ENCODE measurements at regions not wholly inside any gene's neighbourhood (a gene's known extent, or its start where the extent isn't known, plus 50 kb on each side); places are given as distances from the start of the nearest gene placed in this dataset.

DNA sequence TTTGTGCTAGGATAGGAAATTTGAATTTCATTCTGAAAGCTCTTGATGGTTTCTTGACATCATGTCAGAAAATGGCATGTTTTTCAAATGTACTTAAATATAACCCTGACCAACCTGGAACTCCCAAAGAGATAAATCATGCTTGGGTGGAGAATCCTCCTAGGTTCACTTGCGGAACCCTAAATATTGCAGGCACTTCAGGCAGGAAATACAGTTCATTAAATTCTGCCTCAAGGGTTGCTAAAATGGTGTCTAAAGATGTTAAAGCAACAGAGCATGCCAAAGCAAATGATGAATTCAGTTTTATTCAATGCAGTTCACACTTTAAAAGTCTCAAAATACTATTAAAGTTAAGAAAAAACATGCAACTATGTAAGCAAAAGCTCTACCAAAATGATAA is 415.9 kb downstream of the SLITRK6 start:
- Histone ChIP-seq H3K9me3 (ENCODE audit: control insufficient read depth, insufficient read depth, low read length) (peaks cover 4% of the 10 kb centered on the region; the same call in 1 of the 2 replicates), H3K36me3 (ENCODE audit: control insufficient read depth, low read length) (peaks cover 5% of the 10 kb centered on the region; the same call in 1 of the 2 replicates), H3K4me2 (ENCODE audit: low read length) (peak overlapping the region; percentile 35), H3K9me2 (replicated peaks; ENCODE audit: control insufficient read depth, low read length) (no peaks in the 10 kb centered on the region), H3K79me2 (ENCODE audit: control insufficient read depth, low read length) (no peaks in the 10 kb centered on the region), H3K4me3 (ENCODE audit: low read length) (peak overlapping the region; percentile 34), H3F3A (ENCODE audit: control insufficient read depth, insufficient read depth) (peaks cover 4% of the 10 kb centered on the region; the same call in 1 of the 2 replicates), H4K20me1 (ENCODE audit: control insufficient read depth, insufficient read depth, low read depth, low read length) (no peaks in the 10 kb centered on the region), H3K27ac (ENCODE audit: low read depth, low read length) (peak overlapping the region; percentile 37), H3K27me3 (ENCODE audit: control insufficient read depth, low read length) (no peaks in the 10 kb centered on the region), H3K4me1 (ENCODE audit: control insufficient read depth, low read length) (peaks cover 76% of the 10 kb centered on the region)
- TF ChIP-seq, protein P1, sequence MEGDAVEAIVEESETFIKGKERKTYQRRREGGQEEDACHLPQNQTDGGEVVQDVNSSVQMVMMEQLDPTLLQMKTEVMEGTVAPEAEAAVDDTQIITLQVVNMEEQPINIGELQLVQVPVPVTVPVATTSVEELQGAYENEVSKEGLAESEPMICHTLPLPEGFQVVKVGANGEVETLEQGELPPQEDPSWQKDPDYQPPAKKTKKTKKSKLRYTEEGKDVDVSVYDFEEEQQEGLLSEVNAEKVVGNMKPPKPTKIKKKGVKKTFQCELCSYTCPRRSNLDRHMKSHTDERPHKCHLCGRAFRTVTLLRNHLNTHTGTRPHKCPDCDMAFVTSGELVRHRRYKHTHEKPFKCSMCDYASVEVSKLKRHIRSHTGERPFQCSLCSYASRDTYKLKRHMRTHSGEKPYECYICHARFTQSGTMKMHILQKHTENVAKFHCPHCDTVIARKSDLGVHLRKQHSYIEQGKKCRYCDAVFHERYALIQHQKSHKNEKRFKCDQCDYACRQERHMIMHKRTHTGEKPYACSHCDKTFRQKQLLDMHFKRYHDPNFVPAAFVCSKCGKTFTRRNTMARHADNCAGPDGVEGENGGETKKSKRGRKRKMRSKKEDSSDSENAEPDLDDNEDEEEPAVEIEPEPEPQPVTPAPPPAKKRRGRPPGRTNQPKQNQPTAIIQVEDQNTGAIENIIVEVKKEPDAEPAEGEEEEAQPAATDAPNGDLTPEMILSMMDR (IDR thresholded peaks at IDR 0.05; ENCODE audit: low read depth, low read length, poor library complexity, severe bottlenecking) = no peak
- TF ChIP-seq EZH2phosphoT487 (IDR thresholded peaks at IDR 0.05; ENCODE audit: borderline replicate concordance, low read length) = no peak

DNA sequence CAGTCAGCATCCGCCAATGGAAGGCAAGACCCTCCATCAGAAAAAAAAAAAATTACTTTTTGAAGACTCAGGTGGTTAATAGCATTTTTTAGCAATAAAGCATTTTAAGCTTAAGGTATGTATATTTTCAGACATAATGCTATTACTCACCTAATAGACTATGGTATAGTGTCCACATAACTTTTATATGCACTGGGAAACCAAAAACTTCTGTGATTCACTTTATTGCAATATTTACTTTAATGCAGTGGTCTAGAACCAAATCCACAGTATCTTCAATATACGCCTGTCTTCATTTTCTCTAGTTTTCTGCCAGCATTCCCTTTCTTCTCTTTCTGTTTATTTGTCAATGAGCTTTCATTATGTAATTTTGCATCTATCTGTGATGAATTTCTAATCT is 418.1 kb downstream of the SLITRK6 start:
- Histone ChIP-seq H3K4me3 (ENCODE audit: low read length) (no peak overlapping the region), H3K36me3 (ENCODE audit: control insufficient read depth, low read length) (no peaks in the 10 kb centered on the region), H3K9me3 (ENCODE audit: control insufficient read depth, insufficient read depth, low read length) (no peaks in the 10 kb centered on the region), H3K4me2 (ENCODE audit: low read length) (no peak overlapping the region), H3K27ac (ENCODE audit: low read depth, low read length) (no peak overlapping the region), H3F3A (ENCODE audit: control insufficient read depth, insufficient read depth) (peaks cover 4% of the 10 kb centered on the region; the same call in 1 of the 2 replicates), H3K79me2 (ENCODE audit: control insufficient read depth, low read length) (no peaks in the 10 kb centered on the region), H3K27me3 (ENCODE audit: control insufficient read depth, low read length) (no peaks in the 10 kb centered on the region), H3K4me1 (ENCODE audit: control insufficient read depth, low read length) (peaks cover 58% of the 10 kb centered on the region), H4K20me1 (ENCODE audit: control insufficient read depth, insufficient read depth, low read depth, low read length) (no peaks in the 10 kb centered on the region), H3K9me2 (replicated peaks; ENCODE audit: control insufficient read depth, low read length) (no peaks in the 10 kb centered on the region)
- TF ChIP-seq, protein P1 (IDR thresholded peaks at IDR 0.05; ENCODE audit: low read depth, low read length, poor library complexity, severe bottlenecking) = no peak
- no peak for TF ChIP-seq EZH2phosphoT487 (IDR thresholded peaks at IDR 0.05; ENCODE audit: borderline replicate concordance, low read length)

DNA sequence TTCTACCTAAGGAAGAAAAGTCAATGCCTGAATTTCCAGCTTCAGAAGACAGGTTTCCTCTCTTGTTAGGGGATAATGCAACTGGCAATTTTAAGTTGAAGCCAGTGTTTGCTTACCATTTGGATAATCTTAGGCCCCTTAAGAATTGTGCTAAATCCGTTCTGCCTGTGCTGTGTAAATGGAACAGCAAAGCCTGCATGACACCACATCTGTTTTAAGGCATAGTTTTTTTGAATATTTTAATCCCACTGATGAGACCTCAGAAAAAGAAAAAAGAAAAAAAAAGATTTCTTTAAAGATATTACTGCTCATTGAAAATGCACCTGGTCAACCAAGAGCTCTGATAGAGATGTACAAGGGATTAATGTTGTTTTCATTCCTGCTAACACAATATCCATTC is 419.2 kb downstream of the SLITRK6 start:
- no peak for TF ChIP-seq EZH2phosphoT487 (IDR thresholded peaks at IDR 0.05; ENCODE audit: borderline replicate concordance, low read length)
- TF ChIP-seq, protein P1 (IDR thresholded peaks at IDR 0.05; ENCODE audit: low read depth, low read length, poor library complexity, severe bottlenecking) = no peak
- no peaks in the 10 kb centered on the region for H3K27me3 ChIP-seq (ENCODE audit: control insufficient read depth, low read length)
- H3F3A ChIP-seq (ENCODE audit: control insufficient read depth, insufficient read depth) = no peaks in the 10 kb centered on the region
- no peak overlapping the region for H3K27ac ChIP-seq (ENCODE audit: low read depth, low read length)
- no peaks in the 10 kb centered on the region for H3K9me3 ChIP-seq (ENCODE audit: control insufficient read depth, insufficient read depth, low read length)
- H3K9me2 ChIP-seq (replicated peaks; ENCODE audit: control insufficient read depth, low read length) = no peaks in the 10 kb centered on the region
- no peaks in the 10 kb centered on the region for H3K36me3 ChIP-seq (ENCODE audit: control insufficient read depth, low read length)
- H3K4me2 ChIP-seq (ENCODE audit: low read length) = peak overlapping the region; percentile 56
- no peaks in the 10 kb centered on the region for H4K20me1 ChIP-seq (ENCODE audit: control insufficient read depth, insufficient read depth, low read depth, low read length)
- peak overlapping the region; percentile 37 for H3K4me3 ChIP-seq (ENCODE audit: low read length)
- peaks cover 47% of the 10 kb centered on the region for H3K4me1 ChIP-seq (ENCODE audit: control insufficient read depth, low read length)
- no peaks in the 10 kb centered on the region for H3K79me2 ChIP-seq (ENCODE audit: control insufficient read depth, low read length)

Measured in DOHH2 (cell line).